H1 (cell line): ENCODE measurements at regions not wholly inside any gene's neighbourhood (a gene's known extent, or its start where the extent isn't known, plus 50 kb on each side); places are given as distances from the start of the nearest gene placed in this dataset.

Experiments
- CTCF ChIA-PET: fragments of 300-600 bp; sonication (Branson Sonifier 250); formaldehyde crosslinking; loops from one replicate; lab custom pipeline; 2021; ENCODE audit not compliant: partially characterized antibody; lab: Charles Lee
- POLR2A ChIA-PET: fragments of 300-600 bp; sonication (Branson Sonifier 250); formaldehyde crosslinking; loops from one replicate; lab custom pipeline; 2021; ENCODE audit warnings: inconsistent platforms; ENCODE audit not compliant: partially characterized antibody; lab: Charles Lee
- DNase-seq, 2 experiments: peaks; one replicate each; pipeline versions ENCODE4 v3.0.0 to v3.0.0-alpha.2; 2010 to 2022; ENCODE audit warnings: low spot score in 2 of 2, low read depth in 1 of 2, mixed read lengths in 1 of 2
- FAIRE-seq: peaks from 2 replicates; lab custom pipeline; 2011; peaks lifted over from hg19 to GRCh38; lab: Jason Lieb, UNC
- H2AFZ ChIP-seq: 2 replicates; pipeline ENCODE4 v1.8.1; 2012; ENCODE audit warnings: low read length, inconsistent platforms
- H2AK5ac ChIP-seq: 2 replicates; pipeline ENCODE4 v1.6.1; 2013; ENCODE audit warnings: low read depth, low read length
- H2BK120ac ChIP-seq: replicated peaks from 2 replicates; pipeline ENCODE3; 2013; ENCODE audit warnings: low read depth, low read length, inconsistent platforms
- H2BK12ac ChIP-seq: 2 replicates; pipeline ENCODE4 v1.6.1; 2013; ENCODE audit warnings: low read depth, low read length
- H2BK15ac ChIP-seq: 2 replicates; pipeline ENCODE4 v1.6.1; 2013; ENCODE audit warnings: low read length
- H2BK20ac ChIP-seq: 2 replicates; pipeline ENCODE4 v1.6.1; 2013; ENCODE audit warnings: low read length
- H2BK5ac ChIP-seq: 2 replicates; pipeline ENCODE4 v1.6.1; 2013; ENCODE audit warnings: low read depth, low read length
- H3K14ac ChIP-seq: 2 replicates; pipeline ENCODE4 v1.6.1; 2013; ENCODE audit warnings: inconsistent platforms; ENCODE audit not compliant: insufficient read length
- H3K18ac ChIP-seq: 2 replicates; pipeline ENCODE4 v1.6.1; 2013; ENCODE audit warnings: low read length; ENCODE audit errors: extremely low read depth
- H3K23ac ChIP-seq: 2 replicates; pipeline ENCODE4 v1.6.1; 2013; ENCODE audit warnings: inconsistent platforms; ENCODE audit not compliant: insufficient read length
- H3K23me2 ChIP-seq: 2 replicates; pipeline ENCODE4 v1.6.1; 2013; ENCODE audit warnings: low read depth, low read length
- H3K27ac ChIP-seq: 2 replicates; pipeline ENCODE4 v1.6.1; 2011; ENCODE audit warnings: low read depth, low read length, inconsistent platforms
- H3K27me3 ChIP-seq, 4 experiments: replicated peaks in 1 of 4; 1 replicate in 1 of 4; 2 replicates in 3 of 4; pipeline versions ENCODE4 v1.6.1 to v1.8.1; 2011 to 2013; ENCODE audit warnings: low read length in 3 of 4, mild to moderate bottlenecking in 3 of 4, inconsistent platforms in 2 of 4, mixed read lengths in 2 of 4, moderate library complexity in 1 of 4; ENCODE audit not compliant: control insufficient read depth in 3 of 4, insufficient read depth in 3 of 4; ENCODE audit errors: extremely low read depth in 1 of 4
- H3K36me3 ChIP-seq, 4 experiments: 2 replicates each; pipeline versions ENCODE4 v1.6.1 to v1.8.1; 2011 to 2013; ENCODE audit warnings: mild to moderate bottlenecking in 4 of 4, low read length in 3 of 4, moderate library complexity in 2 of 4, control low read depth in 1 of 4, inconsistent platforms in 1 of 4; ENCODE audit not compliant: insufficient read depth in 4 of 4, control insufficient read depth in 2 of 4
- H3K4ac ChIP-seq: replicated peaks from 2 replicates; pipeline ENCODE3; 2013; ENCODE audit warnings: low read length, low read depth, mixed read lengths, inconsistent platforms; ENCODE audit not compliant: insufficient read length
- H3K4me1 ChIP-seq, 4 experiments: replicated peaks in 1 of 4; 1 replicate in 1 of 4; 2 replicates in 3 of 4; pipeline versions ENCODE4 v1.6.1 to v1.8.1; 2011 to 2013; ENCODE audit warnings: low read length in 3 of 4, inconsistent platforms in 2 of 4, mixed read lengths in 1 of 4; ENCODE audit not compliant: insufficient read depth in 4 of 4, control insufficient read depth in 3 of 4
- H3K4me2 ChIP-seq, 2 experiments: 2 replicates each; pipeline versions ENCODE4 v1.6.1 to v1.8.1; 2011 to 2013; ENCODE audit warnings: low read depth in 2 of 2, low read length in 2 of 2, control low read depth in 1 of 2, inconsistent platforms in 1 of 2, mild to moderate bottlenecking in 1 of 2; ENCODE audit not compliant: insufficient read depth in 1 of 2
- H3K4me3 ChIP-seq, 4 experiments: fragments of 200-600, 300-600 bp in 1 of 4; sonication (generic), shearing (Covaris generic), sonication (Bioruptor Twin) in 1 of 4; 2 replicates each; pipeline versions ENCODE4 v1.5.1 to v1.8.1; 2011 to 2016; ENCODE audit warnings: low read length in 4 of 4, low read depth in 3 of 4, control low read depth in 2 of 4, inconsistent platforms in 2 of 4, mild to moderate bottlenecking in 2 of 4, mixed read lengths in 1 of 4, moderate library complexity in 1 of 4; ENCODE audit not compliant: insufficient read depth in 2 of 4; ENCODE audit errors: extremely low read depth in 1 of 4
- H3K56ac ChIP-seq: replicated peaks from 2 replicates; pipeline ENCODE3; 2013; ENCODE audit warnings: low read depth, mild to moderate bottlenecking, mixed read lengths, low read length, inconsistent platforms; ENCODE audit not compliant: insufficient read length
- H3K79me1 ChIP-seq: 2 replicates; pipeline ENCODE4 v1.6.1; 2013; ENCODE audit warnings: low read depth, low read length, control low read depth
- H3K79me2 ChIP-seq, 2 experiments: 2 replicates each; pipeline versions ENCODE4 v1.6.1 to v1.8.1; 2012 to 2013; ENCODE audit warnings: low read length in 2 of 2, mild to moderate bottlenecking in 2 of 2, inconsistent platforms in 1 of 2; ENCODE audit not compliant: insufficient read depth in 2 of 2, control insufficient read depth in 1 of 2
- H3K9ac ChIP-seq, 4 experiments: replicated peaks in 1 of 4; 1 replicate in 1 of 4; 2 replicates in 3 of 4; pipeline versions ENCODE4 v1.6.1 to v1.8.1; 2011 to 2013; ENCODE audit warnings: low read depth in 3 of 4, low read length in 3 of 4, control low read depth in 2 of 4, mild to moderate bottlenecking in 2 of 4, moderate library complexity in 2 of 4, inconsistent platforms in 1 of 4; ENCODE audit errors: extremely low read depth in 1 of 4
- H3K9me3 ChIP-seq, 2 experiments: 2 replicates each; pipeline versions ENCODE4 v1.6.1 to v1.8.1; 2012 to 2013; ENCODE audit warnings: mild to moderate bottlenecking in 2 of 2, moderate library complexity in 2 of 2, control low read depth in 1 of 2, inconsistent platforms in 1 of 2, low read depth in 1 of 2, low read length in 1 of 2, mixed read lengths in 1 of 2; ENCODE audit not compliant: insufficient read depth in 2 of 2
- H4K20me1 ChIP-seq, 2 experiments: replicated peaks in 1 of 2; 2 replicates each; pipeline versions ENCODE3 to v1.8.1; 2011 to 2013; ENCODE audit warnings: inconsistent platforms in 2 of 2, low read length in 2 of 2, mild to moderate bottlenecking in 1 of 2; ENCODE audit not compliant: insufficient read depth in 2 of 2, control insufficient read depth in 1 of 2
- H4K5ac ChIP-seq: 2 replicates; pipeline ENCODE4 v1.6.1; 2013; ENCODE audit warnings: low read length, low read depth, mixed read lengths, inconsistent platforms; ENCODE audit not compliant: insufficient read length
- H4K8ac ChIP-seq: 2 replicates; pipeline ENCODE4 v1.8.0; 2013; ENCODE audit warnings: mild to moderate bottlenecking, moderate library complexity, low read length, inconsistent platforms; ENCODE audit not compliant: insufficient read depth; ENCODE audit errors: extremely low read depth
- H4K91ac ChIP-seq: replicated peaks from 2 replicates; pipeline ENCODE3; 2013; ENCODE audit warnings: low read length, mixed read lengths, inconsistent platforms; ENCODE audit not compliant: insufficient read length
- GTF2F1 ChIP-seq: IDR thresholded peaks from 2 replicates; pipeline ENCODE4 v1.6.1; 2012; ENCODE audit warnings: low read depth, low read length, improper control_type of control experiment, borderline replicate concordance
- RXRA ChIP-seq: IDR thresholded peaks from 2 replicates; pipeline ENCODE4 v1.6.1; 2011; ENCODE audit warnings: low read depth, mild to moderate bottlenecking, low read length, moderate library complexity; ENCODE audit not compliant: insufficient read depth
- SP1 ChIP-seq: IDR thresholded peaks from 2 replicates; pipeline ENCODE4 v1.6.1; 2011; ENCODE audit warnings: low read depth, low read length
- TAF7 ChIP-seq: optimal IDR thresholded peaks from 2 replicates; pipeline ENCODE3; 2011; ENCODE audit warnings: low read depth, mild to moderate bottlenecking, inconsistent platforms, low read length, moderate library complexity, borderline replicate concordance

DNA sequence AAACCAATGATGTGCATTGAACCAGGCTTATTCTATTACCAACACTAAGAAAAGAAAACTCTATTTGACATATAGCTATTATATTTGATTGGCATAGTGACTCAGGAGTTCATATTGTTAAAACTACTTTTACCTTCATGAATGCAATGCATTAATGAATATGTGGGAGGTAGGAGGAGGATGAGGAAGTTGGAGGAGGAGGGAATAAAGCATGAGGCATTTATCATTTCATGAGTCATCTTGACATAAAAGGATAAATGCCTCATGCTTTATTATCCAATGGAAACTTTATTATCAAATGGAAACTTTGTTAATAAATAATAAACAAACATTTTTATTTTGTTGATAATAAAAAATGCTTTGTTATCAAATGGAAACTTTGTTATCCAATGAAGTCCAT lies 116.5 kb downstream of the SPRY2 start:
- ChIA-PET POLR2A (no interaction called here), CTCF (no interaction called here)
- DNase-seq (no peak), FAIRE-seq (no peak)
- Histone ChIP-seq H3K9me3 (no peaks in the 10 kb centered on the region; a peak in 1 of 4 replicates), H2BK15ac (no peak overlapping the region), H3K79me2 (no peaks in the 10 kb centered on the region), H2AFZ (no peak overlapping the region), H3K9ac (no peak overlapping the region), H3K4me2 (no peak overlapping the region), H2BK5ac (no peak overlapping the region), H3K79me1 (no peaks in the 10 kb centered on the region), H3K14ac (no peak overlapping the region), H4K5ac (no peak overlapping the region), H3K56ac (no peak overlapping the region), H3K36me3 (no peaks in the 10 kb centered on the region), H3K27me3 (no peaks in the 10 kb centered on the region), H4K8ac (no peak overlapping the region), H3K4me1 (no peaks in the 10 kb centered on the region), H2AK5ac (no peak overlapping the region), H2BK20ac (no peak overlapping the region), H3K4me3 (no peak overlapping the region), H3K23me2 (no peaks in the 10 kb centered on the region; the same call in 1 of the 2 replicates), H2BK120ac (no peak overlapping the region), H3K18ac (no peak overlapping the region), H4K91ac (no peak overlapping the region), H3K23ac (no peak overlapping the region), H2BK12ac (no peak overlapping the region), H4K20me1 (no peaks in the 10 kb centered on the region), H3K4ac (no peak overlapping the region), H3K27ac (no peak overlapping the region)
- TF ChIP-seq GTF2F1: no peak
- TF ChIP-seq SP1: no peak
- no peak for TF ChIP-seq TAF7
- no peak for TF ChIP-seq RXRA
